ENCODE measurements at regions not wholly inside any gene's neighbourhood (a gene's known extent, or its start where the extent isn't known, plus 50 kb on each side); places are given as distances from the start of the nearest gene placed in this dataset.

DNA sequence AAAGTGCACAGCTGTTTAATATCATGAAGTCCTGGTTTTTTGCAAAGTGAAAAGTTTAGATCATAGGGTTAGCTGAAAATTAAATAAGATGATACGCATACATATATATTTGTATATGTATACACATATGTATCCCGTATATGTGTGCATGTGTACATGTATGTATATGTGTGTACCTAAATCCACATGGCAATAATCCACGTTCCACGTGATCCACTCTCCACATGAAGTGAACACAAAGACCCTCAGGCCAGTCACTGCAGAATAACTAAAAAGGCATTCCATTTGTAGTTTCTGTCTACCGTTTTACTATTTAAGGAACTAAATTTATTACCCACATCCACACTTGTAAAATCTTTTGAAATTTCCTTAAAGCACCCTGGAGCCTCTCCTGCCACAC, 294.9 kb downstream of the FOXA2 start:
- in situ Hi-C loops (cut with HindIII; ENCODE audit: extremely low pct_ligation_motif_present, low pct_unique_long_range_greater_than_20kb) = no loop called here
- H2AFZ ChIP-seq (ENCODE audit: low read length) = no peak overlapping the region
- CTCF ChIA-PET (ENCODE audit: low intra/inter-chr PET ratio, low total read pairs) = no interaction called here
- no peak for DNase-seq (ENCODE audit: low spot score)
- WGBS (ENCODE audit: low lambda C conversion rate) = 15% methylated on average over 5 of the region's 5 CpGs
- no peak for ATAC-seq
- no peak overlapping the region for H3K4me2 ChIP-seq (ENCODE audit: low read depth, low read length)
- H3K9me3 ChIP-seq (ENCODE audit: low read length) = no peaks in the 10 kb centered on the region
- H3K27ac ChIP-seq (ENCODE audit: extremely low read length, insufficient read depth, low read length) = no peak overlapping the region
- FAIRE-seq = no peak
- H3K36me3 ChIP-seq (replicated peaks in 1 of 2; ENCODE audit: control insufficient read depth in 1 of 2, insufficient read depth in 2 of 2, low read length in 2 of 2) = no peaks in the 10 kb centered on the region
- H3K4me1 ChIP-seq (ENCODE audit: insufficient read depth, low read length) = no peaks in the 10 kb centered on the region
- H3K27me3 ChIP-seq (ENCODE audit: control insufficient read depth in 1 of 2, insufficient read depth in 2 of 2, low read length in 2 of 2) = peaks cover 0 to 8% of the 10 kb centered on the region in 2 experiments; a peak in 1 of 5 replicates
- no TSS peak for BruUV-seq (replicated peaks)
- H3K4me3 ChIP-seq (replicated peaks in 1 of 3; ENCODE audit: insufficient read depth in 1 of 3, low read depth in 2 of 3, low read length in 3 of 3) = no peak overlapping the region
- intact Hi-C loops (cut with micrococcal nuclease; ENCODE audit: unreplicated experiment) = no loop called here
- H4K20me1 ChIP-seq (ENCODE audit: insufficient read depth, low read length) = no peaks in the 10 kb centered on the region
- no peaks in the 10 kb centered on the region for H3K79me2 ChIP-seq (ENCODE audit: insufficient read depth, low read length)
- no peak for TF ChIP-seq MXI1 (IDR thresholded peaks at IDR 0.05; ENCODE audit: borderline replicate concordance, low read depth, low read length)
- TF ChIP-seq, protein P1, sequence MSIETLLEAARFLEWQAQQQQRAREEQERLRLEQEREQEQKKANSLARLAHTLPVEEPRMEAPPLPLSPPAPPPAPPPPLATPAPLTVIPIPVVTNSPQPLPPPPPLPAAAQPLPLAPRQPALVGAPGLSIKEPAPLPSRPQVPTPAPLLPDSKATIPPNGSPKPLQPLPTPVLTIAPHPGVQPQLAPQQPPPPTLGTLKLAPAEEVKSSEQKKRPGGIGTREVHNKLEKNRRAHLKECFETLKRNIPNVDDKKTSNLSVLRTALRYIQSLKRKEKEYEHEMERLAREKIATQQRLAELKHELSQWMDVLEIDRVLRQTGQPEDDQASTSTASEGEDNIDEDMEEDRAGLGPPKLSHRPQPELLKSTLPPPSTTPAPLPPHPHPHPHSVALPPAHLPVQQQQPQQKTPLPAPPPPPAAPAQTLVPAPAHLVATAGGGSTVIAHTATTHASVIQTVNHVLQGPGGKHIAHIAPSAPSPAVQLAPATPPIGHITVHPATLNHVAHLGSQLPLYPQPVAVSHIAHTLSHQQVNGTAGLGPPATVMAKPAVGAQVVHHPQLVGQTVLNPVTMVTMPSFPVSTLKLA (IDR thresholded peaks at IDR 0.05) = peak; percentile 93
- POLR2A ChIA-PET = no interaction called here
- H3K9ac ChIP-seq (ENCODE audit: insufficient read depth, low read depth, low read length) = no peak overlapping the region

DNA sequence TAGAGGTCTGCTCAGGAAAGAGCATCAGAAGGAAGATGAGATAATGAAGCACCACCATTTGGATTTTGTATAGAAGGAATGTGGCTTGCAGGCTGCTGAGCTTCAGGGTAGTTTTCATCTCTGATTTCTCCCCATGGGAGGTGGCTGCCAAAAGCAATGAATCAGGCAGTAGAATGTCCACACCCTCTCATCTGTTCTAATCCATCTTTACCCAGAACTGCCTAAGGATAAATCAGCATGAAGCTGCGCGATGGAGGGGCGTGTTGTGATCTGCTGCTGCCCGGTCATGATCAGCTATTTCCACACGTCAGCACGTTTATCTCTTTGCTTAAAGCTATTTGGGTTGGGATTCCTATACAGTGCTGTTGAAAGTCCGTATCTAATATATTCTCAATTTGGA, 295.4 kb downstream of the FOXA2 start:
- DNase-seq (ENCODE audit: low spot score) (no peak), ATAC-seq (no peak), FAIRE-seq (no peak)
- no peaks in the 10 kb centered on the region for H4K20me1 ChIP-seq (ENCODE audit: insufficient read depth, low read length)
- no peak overlapping the region for H3K4me2 ChIP-seq (ENCODE audit: low read depth, low read length)
- 29% methylated on average over 7 of the region's 7 CpGs for WGBS (ENCODE audit: low lambda C conversion rate)
- no peaks in the 10 kb centered on the region for H3K9me3 ChIP-seq (ENCODE audit: low read length)
- no peaks in the 10 kb centered on the region for H3K4me1 ChIP-seq (ENCODE audit: insufficient read depth, low read length)
- no peaks in the 10 kb centered on the region for H3K36me3 ChIP-seq (replicated peaks in 1 of 2; ENCODE audit: control insufficient read depth in 1 of 2, insufficient read depth in 2 of 2, low read length in 2 of 2)
- TF ChIP-seq ZSCAN29 (CRISPR knock-in tag; conservative IDR thresholded peaks at IDR 0.05) (no peak), AGO1 (IDR thresholded peaks at IDR 0.05; ENCODE audit: low read depth, low read length, poor library complexity, severe bottlenecking) (no peak), ZNF713 (CRISPR knock-in tag; IDR thresholded peaks at IDR 0.05) (no peak), MAFK (conservative IDR thresholded peaks at IDR 0.05 in 1 of 2, IDR thresholded peaks at IDR 0.05 in 1 of 2; ENCODE audit: low read length in 2 of 2) (peak in 1 of 2 experiments; percentile 15; a peak in 1 of 4 replicates), PHB2 (IDR thresholded peaks at IDR 0.05; ENCODE audit: partially characterized antibody) (no peak), NFE2L1 (CRISPR knock-in tag; IDR thresholded peaks at IDR 0.05; ENCODE audit: borderline replicate concordance) (no peak), JARID2 (CRISPR knock-in tag; IDR thresholded peaks at IDR 0.05; ENCODE audit: insufficient replicate concordance) (no peak), MAFF (IDR thresholded peaks at IDR 0.05; ENCODE audit: low read depth, low read length) (0 out of 2 replicates have a peak, but pooled peaks have one; percentile 14), PAX8 (CRISPR knock-in tag; IDR thresholded peaks at IDR 0.05; ENCODE audit: borderline replicate concordance) (no peak), KDM4B (CRISPR knock-in tag; IDR thresholded peaks at IDR 0.05) (no peak)
- TF ChIP-seq, protein P2, sequence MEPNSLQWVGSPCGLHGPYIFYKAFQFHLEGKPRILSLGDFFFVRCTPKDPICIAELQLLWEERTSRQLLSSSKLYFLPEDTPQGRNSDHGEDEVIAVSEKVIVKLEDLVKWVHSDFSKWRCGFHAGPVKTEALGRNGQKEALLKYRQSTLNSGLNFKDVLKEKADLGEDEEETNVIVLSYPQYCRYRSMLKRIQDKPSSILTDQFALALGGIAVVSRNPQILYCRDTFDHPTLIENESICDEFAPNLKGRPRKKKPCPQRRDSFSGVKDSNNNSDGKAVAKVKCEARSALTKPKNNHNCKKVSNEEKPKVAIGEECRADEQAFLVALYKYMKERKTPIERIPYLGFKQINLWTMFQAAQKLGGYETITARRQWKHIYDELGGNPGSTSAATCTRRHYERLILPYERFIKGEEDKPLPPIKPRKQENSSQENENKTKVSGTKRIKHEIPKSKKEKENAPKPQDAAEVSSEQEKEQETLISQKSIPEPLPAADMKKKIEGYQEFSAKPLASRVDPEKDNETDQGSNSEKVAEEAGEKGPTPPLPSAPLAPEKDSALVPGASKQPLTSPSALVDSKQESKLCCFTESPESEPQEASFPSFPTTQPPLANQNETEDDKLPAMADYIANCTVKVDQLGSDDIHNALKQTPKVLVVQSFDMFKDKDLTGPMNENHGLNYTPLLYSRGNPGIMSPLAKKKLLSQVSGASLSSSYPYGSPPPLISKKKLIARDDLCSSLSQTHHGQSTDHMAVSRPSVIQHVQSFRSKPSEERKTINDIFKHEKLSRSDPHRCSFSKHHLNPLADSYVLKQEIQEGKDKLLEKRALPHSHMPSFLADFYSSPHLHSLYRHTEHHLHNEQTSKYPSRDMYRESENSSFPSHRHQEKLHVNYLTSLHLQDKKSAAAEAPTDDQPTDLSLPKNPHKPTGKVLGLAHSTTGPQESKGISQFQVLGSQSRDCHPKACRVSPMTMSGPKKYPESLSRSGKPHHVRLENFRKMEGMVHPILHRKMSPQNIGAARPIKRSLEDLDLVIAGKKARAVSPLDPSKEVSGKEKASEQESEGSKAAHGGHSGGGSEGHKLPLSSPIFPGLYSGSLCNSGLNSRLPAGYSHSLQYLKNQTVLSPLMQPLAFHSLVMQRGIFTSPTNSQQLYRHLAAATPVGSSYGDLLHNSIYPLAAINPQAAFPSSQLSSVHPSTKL (CRISPR knock-in tag; IDR thresholded peaks at IDR 0.05) = no peak
- in situ Hi-C loops (cut with HindIII; ENCODE audit: extremely low pct_ligation_motif_present, low pct_unique_long_range_greater_than_20kb) = no loop called here
- H3K79me2 ChIP-seq (ENCODE audit: insufficient read depth, low read length) = no peaks in the 10 kb centered on the region
- peaks cover 0 to 11% of the 10 kb centered on the region in 2 experiments; a peak in 1 of 5 replicates for H3K27me3 ChIP-seq (ENCODE audit: control insufficient read depth in 1 of 2, insufficient read depth in 2 of 2, low read length in 2 of 2)
- H3K27ac ChIP-seq (ENCODE audit: extremely low read length, insufficient read depth, low read length) = no peak overlapping the region
- no peak overlapping the region for H3K9ac ChIP-seq (ENCODE audit: insufficient read depth, low read depth, low read length)
- BruUV-seq (replicated peaks) = no TSS peak
- intact Hi-C loops (cut with micrococcal nuclease; ENCODE audit: unreplicated experiment) = no loop called here
- H3K4me3 ChIP-seq (replicated peaks in 1 of 3; ENCODE audit: insufficient read depth in 1 of 3, low read depth in 2 of 3, low read length in 3 of 3) = no peak overlapping the region
- no peak overlapping the region for H2AFZ ChIP-seq (ENCODE audit: low read length)
- POLR2A ChIA-PET = no interaction called here
- CTCF ChIA-PET (ENCODE audit: low intra/inter-chr PET ratio, low total read pairs) = no interaction called here

All from HepG2 (cell line).